Brain pericyte (primary cell): ENCODE measurements at regions not wholly inside any gene's neighbourhood (a gene's known extent, or its start where the extent isn't known, plus 50 kb on each side); places are given as distances from the start of the nearest gene placed in this dataset.

Source experiments
- DNase-seq: peaks from one replicate; pipeline ENCODE4 v3.0.0-alpha.2; 2012; ENCODE audit warnings: low read depth, low spot score

DNA sequence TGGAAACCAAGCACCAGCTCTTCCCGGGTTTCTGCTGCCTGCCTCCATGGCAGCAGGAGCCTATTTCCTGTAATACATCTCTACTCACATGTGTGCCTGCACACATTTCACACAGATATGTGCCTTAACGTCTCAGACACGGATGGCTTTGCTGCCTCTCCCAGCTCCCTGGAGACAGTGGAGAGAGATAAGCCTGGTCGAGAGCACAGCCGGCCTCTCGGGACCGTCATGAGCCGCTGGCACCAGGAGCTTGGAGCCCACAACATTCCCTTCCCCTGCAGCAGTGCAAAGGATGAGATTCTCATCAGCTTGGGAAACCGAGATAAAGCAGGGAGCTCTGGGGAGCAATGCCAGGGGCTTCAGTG is 587.7 kb downstream of the BRD1 start:
- DNase-seq = no peak

DNA sequence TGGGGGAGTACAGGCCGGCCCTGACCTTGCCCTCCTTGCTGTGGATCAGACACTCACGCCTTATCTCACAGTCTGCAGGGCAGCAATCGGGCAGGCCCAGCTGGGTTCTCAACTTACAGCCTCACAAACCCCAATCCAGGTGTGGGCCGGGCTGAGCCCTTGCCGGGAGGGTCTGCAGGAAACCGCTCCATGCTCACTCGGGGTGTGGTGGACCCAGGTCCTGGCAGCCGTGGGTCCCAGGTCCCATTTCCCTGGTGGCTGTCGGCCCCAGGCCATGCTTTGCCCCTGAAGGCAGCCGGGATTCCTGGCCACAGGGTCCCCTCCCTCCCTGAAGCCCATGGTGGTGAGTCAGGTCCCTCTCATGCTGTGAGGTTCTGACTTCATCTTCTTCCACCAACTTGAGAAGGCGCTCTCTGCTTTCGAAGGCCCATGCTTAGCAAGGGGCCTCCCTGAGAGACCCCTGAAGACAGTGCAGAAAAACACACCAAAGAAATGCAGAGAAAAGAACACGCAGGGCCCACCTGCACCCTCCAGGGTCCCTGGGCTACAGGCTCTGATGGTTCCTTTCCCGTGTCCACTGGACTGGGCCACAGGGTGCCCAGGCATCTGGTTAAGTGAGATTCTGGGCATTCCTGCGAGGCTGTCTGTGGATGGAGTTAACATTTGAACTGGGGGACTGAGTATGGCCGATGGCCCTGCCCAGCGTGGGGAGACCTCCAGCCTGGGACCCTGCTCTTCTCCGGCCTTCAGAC is 588.2 kb downstream of the BRD1 start:
- no peak for DNase-seq

DNA sequence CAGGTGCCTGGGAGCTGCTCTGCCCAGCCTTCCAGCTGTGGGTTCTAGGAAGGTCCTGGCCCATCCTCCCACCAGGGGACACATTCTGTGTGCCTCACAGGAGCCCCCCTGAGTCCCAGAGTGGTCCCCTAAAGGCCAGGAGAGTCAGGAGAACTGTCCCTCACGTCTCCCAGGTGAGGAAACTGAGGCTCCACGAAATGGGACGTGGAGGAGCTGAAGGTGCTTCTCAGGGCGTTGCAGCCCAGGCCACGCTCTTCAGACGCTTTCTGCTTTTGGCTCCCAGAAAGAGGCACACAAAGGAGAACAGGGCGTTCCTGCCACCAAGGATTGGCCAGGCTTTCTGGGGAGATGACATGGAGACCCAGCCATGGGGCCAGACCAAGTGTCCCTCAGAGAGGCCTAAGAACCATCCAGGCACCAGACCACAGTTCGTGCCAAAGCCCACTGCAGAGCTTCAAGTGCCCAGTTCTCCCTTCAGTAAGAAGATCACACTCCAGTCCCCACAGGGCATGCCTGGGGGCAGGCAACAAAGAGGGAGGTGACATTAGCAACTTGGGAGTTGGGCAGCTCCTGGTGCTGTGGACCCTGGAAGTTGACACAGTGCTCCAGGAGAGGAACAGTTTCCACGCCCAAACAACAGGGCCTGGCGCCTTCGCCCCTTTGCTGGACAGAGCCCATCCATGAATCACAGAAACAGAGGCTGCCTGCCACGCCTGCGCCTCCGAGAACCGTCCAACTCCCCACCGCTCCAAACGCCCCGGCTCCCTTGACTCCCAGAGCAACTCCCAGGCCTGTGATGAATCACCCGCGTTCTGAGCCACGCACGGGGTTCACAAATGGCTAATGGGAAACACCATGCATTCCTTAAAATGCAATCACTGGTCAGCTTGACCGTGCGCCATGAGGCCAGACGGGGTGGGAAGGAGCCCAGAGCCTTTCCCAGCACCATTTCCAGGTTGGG is 589.2 kb downstream of the BRD1 start:
- DNase-seq = no peak

DNA sequence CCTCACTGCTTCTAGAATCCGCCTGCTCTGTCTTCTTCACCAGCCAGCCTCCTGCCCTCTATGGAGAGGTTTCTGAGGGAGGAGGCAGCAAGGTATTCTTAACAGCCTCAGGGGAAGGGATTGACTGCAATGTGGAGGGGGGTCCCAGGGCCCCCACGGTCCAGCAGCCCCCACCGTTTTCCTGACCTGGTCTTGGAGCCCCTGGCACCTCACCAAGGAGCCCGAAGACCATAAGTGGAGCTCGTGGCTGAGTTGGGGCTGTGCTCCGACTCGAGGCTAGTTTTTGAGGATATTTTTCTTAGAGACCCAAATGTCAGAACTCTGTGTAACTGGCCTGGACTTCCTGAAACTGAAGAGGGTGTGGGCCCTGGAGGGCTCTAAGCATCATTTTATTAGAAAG is 590.0 kb downstream of the BRD1 start:
- DNase-seq = no peak

DNA sequence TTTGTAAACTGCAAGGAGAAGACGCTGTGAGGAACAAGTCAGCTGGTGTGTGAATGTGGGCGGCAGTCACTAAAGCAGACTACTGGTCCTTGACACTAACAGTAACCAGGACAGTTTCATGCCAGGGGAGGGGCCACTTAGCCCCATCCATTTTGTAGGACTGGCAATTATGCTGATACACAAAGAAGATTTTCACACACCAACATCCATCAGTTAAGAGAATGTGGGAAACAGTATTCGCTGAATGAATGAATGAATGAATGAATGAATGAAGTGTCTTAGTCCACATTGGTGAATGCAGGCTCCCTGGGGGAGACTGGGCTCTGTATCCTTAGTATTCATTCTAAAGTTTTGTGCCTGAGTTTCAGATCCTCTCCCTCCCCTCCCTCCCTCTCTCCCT is 590.4 kb downstream of the BRD1 start:
- no peak for DNase-seq

DNA sequence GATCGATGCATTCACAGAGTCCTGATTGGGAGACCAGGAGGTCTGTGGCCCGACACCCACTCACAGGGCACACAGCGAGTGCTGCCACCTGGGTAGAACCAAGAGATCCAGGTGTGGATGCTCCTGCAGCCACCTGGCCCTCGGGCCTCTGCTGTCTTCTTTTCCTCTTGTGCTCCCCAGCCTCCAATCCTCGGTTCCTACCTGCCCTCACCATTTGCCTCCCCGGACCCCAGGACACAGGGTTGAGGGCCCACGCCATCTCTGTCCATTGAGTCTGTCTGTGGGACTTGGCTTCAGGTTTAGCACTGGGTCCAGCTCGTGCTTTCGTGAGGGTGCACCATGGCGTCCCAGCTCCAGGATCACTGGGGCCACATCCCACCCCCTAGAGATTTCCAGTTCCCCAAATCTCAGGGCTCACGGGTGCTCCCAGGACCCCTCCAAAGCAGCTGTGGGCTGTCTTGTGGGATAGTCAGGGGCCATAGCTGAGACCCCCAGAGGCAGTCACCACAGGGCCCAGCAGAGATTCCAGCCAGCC is 591.1 kb downstream of the BRD1 start:
- DNase-seq = no peak

DNA sequence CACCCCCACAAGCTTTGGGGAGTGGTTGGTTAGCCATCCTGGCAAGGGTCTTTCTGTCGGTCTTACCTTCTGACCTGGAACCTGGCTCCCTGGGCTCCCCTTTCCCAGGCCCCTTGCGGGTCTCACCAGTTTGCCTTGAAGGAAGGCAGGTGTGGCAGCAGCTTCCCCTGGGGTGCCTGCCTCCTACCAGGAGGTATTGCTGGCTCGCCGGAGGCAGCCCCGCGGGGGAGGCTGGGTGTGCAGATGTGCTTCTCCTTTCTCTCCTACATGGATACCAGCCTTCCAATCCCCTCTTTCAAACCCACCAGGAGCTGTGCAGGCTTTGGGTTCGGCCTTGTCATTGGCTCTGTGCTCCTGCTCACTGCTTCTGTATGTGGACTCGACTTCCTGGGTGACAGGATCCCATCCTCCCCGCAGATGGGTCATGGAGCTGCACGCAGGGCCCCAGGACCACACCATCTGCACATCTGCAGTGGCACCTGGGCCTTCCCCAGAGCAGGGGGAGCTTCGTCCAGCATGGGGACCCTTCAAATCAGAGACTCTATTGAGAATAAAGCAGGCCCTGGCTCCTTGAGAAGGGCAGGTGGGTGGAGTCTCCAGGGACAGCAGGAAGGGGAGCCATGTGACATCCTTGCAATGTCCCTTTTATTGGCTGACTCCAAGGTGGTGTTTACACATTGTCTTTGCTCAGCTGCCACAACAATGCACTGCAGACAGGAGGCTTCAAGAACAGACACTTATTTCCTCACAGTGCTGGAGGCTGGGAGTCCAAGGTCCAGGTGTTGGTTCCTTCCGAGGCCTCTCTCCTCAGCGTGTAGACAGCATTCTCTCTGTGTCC is 592.0 kb downstream of the BRD1 start:
- DNase-seq = no peak

DNA sequence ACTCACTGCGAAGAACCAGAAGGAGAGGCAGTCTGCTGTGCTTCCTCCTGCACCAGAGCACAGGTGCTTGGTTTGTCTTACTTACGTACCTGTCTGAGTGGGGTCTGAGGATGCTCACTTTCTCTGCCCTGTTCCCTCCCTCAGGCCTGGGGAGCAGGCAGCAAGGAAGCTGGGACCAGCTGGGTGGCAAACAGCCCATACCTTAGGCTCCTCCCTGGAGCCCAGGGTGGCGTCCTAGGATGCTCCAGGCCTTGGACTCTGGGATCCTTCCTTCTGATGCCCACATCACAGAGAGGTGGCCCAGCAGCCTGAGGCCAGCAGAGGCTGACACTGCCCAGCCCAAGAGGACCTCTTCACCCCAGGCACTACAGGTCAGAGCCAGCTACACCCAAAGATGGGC is 593.2 kb downstream of the BRD1 start:
- DNase-seq = no peak

DNA sequence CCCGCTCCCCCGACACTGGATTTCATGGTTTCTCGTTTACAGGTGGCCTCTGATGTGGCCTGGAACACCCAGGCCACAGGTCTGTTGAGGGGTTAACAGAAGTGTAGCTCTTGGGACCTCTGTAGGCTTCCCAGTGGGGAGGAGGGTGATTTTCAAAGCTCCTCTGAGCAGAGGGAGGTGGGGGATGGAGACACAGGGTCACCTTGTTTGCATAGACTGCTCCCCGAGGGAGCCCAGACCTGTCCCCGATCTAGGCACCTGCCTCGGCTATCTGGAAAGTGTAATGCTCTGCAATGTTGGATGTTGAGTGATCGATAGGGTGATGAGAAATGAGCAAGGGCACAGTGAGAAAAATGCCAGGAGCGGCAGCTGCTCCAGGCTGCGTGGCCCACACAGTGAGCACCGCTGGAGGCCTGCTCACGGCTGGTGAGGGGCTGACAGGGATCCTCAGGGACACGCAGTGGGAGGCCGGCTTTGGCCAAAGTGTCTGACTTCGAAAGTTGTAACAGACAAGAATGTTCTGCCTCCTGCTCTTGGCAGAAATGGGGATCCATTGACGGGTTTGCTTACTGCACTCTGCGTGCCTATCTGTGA is 594.1 kb downstream of the BRD1 start:
- DNase-seq = no peak

DNA sequence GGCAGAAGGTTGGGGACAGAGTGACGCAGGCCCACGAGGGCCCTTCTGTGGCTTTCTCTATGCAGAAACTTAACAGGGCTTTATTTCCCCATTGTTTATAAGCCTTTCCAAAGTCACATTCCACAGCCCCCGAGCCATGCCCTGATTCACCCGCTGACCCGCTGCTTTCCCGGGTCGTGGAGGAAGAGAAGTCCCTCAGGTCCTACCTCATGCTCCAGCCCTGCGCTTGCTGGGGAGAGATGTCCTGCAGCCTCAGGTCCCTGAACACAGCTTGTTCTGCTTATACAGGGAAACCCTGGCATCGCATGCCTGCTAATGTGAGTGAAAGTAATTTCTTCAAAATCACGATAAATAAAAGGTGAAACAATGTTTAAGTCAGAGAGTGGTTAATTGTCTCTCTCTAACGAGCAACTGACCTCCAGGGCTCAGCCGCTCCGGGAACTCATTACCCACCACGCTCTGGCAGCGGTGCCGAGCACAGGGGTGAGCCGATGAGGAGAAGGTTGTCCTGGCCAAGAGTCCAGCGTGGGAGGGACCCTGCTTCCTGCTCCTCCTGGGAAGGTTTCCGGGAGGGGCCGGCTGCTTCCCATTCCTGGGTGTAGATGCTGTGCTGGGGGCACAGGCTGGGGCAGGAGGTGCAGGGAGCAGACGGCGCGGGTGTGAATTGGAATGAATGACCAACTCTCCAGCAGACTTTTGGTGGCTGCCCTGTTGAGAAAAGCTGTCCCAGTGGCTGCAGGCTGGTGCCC is 595.2 kb downstream of the BRD1 start:
- no peak for DNase-seq

DNA sequence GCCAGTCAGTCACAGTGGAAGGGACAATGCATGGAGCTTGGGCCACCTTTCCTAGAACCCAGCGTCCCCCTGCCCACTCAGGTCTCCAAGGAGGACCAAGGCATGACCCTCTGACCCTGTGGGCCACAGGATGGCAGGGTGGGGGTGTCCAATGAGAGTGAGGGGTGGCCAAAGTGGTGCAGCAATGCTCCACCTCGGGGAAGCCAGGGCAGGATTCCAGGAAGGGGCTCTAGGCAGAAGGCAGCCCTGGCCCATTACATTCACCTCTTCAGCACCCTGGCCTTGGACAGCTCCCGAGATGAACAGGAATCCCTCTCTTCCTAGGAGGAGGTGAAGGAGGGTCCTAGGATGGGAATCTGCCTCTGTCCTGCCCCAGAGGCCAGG is 597.5 kb downstream of the BRD1 start:
- DNase-seq = no peak

DNA sequence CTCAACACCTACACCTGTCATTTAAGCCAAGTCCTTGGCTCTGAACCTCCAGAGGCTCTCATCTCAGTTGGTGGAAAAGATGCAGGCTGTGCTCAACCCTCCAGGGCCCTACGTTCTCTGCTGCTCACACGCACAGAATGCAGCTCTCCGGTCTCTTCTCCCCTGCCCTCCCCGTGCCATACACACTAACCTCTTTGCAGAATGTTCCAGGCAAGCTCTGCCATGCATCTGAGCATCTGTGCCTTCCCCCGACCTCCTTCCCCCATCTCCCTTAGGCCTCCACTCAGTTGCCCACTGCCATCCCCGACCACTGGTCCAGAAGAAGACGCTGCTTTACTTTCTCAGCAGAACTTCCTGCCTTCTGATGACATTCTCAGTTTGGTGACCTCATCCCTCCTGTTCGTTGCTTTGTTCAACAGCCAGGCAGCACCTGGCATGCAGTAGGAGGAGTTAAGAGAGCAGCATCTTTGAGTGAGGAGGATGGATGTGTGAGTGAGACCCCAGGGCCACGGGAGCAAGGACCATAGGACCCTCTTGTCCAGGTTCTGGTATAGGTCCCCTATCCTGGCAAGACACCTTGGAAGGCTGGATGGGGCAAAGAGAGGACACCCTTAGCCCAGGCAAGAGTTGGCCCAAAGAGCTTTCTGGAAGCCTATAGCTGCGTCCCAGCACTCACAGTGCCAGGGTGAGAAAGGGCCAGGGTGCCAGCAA is 598.0 kb downstream of the BRD1 start:
- no peak for DNase-seq

DNA sequence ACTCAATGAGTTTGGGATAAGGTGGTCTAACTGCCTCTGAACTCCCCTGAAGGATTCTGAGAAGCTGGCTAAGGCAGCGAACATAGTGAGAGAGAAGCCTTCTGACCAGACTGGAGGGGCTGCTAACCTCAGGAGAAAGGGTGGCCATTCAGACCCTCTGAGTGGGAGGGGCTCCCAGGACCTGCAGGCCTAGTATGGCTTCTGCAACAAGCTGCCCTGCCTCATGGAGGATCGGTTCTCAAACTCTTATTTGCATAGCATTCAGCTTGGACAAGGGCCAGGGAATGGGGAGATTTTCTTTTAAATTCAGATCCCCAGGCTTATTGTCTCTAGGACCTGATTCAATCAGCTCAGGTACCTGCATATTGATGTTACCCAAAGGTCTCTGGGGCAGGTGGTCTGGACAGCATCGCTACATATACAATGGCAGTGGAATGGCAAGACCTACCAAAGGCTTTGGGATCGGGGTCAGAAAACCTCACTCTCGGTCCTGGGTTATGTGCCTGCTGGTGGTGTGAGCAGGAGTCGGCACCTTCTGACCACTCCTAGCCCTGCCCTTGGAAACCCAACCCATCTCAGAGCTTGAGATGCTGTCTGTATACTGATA is 599.1 kb downstream of the BRD1 start:
- DNase-seq = no peak

DNA sequence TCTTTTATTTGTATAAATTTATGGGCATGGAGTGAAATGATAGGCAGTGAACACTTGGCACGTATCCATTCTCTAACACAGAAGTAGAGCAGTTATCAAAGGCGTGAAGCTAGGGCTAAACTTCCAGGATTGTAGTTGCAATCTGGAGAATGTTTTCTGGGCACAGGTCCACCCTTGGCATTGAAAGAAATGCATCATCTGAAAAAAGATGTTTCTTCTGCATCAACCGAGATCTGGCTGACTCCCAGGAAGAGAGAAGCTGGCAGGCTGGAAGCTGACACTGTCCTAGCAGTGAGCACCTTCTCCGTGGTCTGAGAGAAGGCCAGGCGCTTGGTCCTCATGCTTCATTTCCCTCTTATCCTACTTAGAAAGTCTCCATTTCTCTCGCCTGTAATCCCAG is 600.0 kb downstream of the BRD1 start:
- no peak for DNase-seq

DNA sequence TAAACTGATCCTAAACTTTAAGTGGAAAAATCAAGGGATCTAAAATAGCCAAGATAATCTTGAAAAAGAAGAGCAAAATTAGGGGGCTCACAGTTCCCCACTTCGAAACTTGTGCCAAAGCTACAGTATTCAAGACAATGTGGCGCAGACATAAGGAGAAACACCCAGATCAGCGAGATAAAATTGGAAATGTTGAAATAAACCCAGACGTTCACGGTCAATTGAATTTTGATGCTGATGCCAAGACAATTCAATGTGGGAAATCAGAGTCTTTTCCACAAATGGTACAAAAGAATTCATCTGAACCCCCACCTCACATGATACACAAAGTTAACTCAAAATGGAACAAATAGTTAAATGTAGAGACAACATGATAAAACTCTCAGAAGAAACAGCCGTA is 601.6 kb downstream of the BRD1 start:
- no peak for DNase-seq

DNA sequence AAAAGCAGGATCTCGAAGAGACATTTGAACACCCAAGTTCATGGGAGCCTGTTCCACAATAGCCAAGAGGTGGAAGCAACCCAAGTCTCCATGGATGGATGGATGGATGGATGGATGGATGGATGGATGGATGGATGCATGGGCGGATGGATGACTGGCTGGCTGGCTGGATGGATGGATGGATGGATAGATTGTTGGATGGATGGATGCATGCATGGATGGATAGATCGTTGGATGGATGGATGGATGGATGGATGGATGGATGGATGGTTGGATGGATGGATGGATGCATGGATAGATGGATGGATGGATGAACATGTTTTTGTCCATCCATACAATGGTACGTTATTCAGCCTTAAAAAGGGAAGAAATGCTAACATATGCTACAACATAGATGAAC is 603.4 kb downstream of the BRD1 start:
- DNase-seq = no peak

DNA sequence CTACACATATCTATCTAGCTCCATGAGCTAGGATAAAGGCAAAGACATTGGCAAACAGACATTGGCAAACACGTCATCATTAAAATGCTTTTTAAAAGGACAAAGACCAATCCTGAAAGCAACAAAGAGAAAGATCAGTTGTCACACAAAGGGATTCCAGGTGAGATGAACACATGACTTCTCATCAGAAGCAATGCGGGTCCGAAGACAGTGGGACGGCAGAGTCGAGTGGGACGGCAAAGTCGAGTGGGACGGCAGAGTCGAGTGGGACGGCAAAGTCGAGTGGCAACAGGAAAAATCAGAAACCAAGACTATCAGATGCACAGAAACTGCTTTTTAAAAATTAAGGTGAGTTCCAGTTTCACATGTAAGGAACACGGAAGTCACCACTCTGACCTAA is 609.5 kb downstream of the BRD1 start:
- DNase-seq = no peak

DNA sequence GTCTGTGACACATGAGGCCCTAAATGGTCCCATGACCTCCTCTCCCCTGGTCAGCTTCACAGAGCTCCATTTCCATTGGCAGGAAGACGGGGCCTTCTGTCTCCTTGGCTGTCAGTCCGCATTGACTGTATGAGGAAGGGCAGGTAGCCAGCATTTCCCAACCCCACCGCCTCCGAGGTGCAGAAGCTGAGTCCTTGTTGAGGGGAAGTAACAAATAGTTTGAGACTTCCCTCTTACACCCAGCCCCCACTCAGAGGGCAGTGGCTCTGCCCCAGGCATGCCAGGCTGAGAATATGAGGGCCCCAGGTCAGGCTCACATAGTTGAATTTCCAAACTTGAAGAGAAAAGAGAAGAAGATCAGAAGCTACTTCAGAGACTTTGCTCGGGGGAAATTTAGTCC is 611.1 kb downstream of the BRD1 start:
- no peak for DNase-seq

DNA sequence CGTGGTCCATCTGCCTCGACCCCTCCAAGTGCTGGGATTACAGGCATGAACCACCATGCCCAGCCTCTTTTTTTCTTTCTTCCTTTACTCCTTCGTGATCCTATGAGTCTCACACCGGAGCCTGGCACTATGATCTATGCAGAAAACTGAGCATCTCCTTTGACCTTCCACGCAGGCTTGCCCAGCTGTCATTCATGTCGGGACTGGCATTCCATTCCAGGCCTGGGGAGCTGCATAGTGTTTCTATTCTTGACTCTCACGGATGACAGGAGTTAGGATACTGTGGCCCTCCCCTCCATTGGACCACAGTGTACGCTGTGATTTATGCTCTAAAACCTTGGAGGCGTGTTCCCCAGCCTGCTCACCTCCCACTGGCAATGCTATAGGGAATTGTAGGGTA is 611.8 kb downstream of the BRD1 start:
- DNase-seq = no peak

DNA sequence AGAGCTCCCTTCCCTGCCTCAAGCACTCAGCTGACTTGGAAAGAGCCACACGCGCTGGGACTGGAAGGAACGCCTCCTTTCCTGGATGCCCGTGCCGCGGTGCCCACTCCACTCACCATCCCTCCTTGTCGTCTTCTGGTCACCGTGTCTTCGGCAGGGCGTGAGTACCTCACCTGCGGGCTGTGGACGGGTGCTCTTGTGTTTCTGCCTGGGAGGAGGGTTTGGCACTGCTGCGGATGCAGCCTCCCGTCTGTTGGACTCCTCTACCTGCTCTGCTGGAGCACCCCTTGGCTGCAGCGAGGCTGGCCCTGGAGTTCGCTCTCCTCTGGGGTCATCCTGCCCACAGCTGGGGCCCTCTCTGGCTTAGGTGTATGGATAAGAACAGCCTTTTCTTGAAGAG is 612.7 kb downstream of the BRD1 start:
- no peak for DNase-seq
